Stomach (tissue), 4 donors: ENCODE measurements at regions not wholly inside any gene's neighbourhood (a gene's known extent, or its start where the extent isn't known, plus 50 kb on each side); places are given as distances from the start of the nearest gene placed in this dataset.

Experiments
- EP300 ChIP-seq: sonication (generic); formaldehyde crosslinking; IDR thresholded peaks from one replicate; pipeline ENCODE4 v1.6.1; 2017; ENCODE audit warnings: antibody characterized with exemption
- TF ChIP-seq, protein P1 (sequence below), 7 experiments: fragments of 450-650 bp in 4 of 7; fragments of 200-600 bp in 3 of 7; sonication (generic) in 3 of 7; IDR thresholded peaks; one replicate each; pipeline ENCODE4 v1.5.1; 2016 to 2019; ENCODE audit warnings: antibody characterized with exemption in 7 of 7, control low read depth in 2 of 7, mild to moderate bottlenecking in 1 of 7

DNA sequence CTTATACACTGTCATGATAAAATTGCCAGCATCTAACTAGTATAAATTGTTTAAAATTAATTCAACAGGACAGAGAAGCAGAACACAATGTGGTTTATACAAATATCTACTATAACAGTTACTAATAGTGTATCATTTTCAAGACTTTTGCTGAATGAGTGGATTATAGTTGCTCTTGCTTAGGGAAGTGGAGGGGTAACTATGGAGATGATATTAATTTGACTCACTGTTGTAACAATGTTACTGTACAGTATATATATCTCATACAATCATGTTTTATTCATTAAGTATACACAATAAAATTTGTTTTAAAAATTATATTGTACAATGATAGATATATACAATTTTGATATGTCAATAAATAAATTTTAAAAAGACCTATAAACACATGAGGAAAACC is 119.1 kb downstream of the ZPLD1 start:
- no peak for TF ChIP-seq EP300
- TF ChIP-seq, protein P1, sequence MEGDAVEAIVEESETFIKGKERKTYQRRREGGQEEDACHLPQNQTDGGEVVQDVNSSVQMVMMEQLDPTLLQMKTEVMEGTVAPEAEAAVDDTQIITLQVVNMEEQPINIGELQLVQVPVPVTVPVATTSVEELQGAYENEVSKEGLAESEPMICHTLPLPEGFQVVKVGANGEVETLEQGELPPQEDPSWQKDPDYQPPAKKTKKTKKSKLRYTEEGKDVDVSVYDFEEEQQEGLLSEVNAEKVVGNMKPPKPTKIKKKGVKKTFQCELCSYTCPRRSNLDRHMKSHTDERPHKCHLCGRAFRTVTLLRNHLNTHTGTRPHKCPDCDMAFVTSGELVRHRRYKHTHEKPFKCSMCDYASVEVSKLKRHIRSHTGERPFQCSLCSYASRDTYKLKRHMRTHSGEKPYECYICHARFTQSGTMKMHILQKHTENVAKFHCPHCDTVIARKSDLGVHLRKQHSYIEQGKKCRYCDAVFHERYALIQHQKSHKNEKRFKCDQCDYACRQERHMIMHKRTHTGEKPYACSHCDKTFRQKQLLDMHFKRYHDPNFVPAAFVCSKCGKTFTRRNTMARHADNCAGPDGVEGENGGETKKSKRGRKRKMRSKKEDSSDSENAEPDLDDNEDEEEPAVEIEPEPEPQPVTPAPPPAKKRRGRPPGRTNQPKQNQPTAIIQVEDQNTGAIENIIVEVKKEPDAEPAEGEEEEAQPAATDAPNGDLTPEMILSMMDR (IDR thresholded peaks at IDR 0.05), result no peak
